AG04449 (cell line): ENCODE measurements at regions not wholly inside any gene's neighbourhood (a gene's known extent, or its start where the extent isn't known, plus 50 kb on each side); places are given as distances from the start of the nearest gene placed in this dataset.

Experiments used
- CTCF ChIA-PET: fragments of 350-600 bp; formaldehyde crosslinking; extraction: SDS; loops from one replicate; lab custom pipeline; 2021; ENCODE audit warnings: antibody characterized with exemption; lab: Yijun Ruan, JAX
- POLR2A ChIA-PET: fragments of 400-600, 350-600 bp; formaldehyde crosslinking; extraction: SDS; loops from one replicate; lab custom pipeline; 2020; ENCODE audit warnings: antibody characterized with exemption, inconsistent platforms; lab: Yijun Ruan, JAX
- DNase-seq: peaks from one replicate; pipeline ENCODE4 v3.0.0-alpha.2; 2010; ENCODE audit warnings: low read depth, low spot score
- H3K4me3 ChIP-seq: 2 replicates; pipeline ENCODE4 v1.5.1; 2011; ENCODE audit warnings: low read depth, mild to moderate bottlenecking, control low read depth, low read length
- CTCF ChIP-seq: IDR thresholded peaks from one replicate; pipeline ENCODE4 v1.5.1; 2011; ENCODE audit warnings: mild to moderate bottlenecking, moderate library complexity, low read length, control low read depth, inconsistent platforms; ENCODE audit not compliant: insufficient read depth; ENCODE audit errors: missing control alignments

GRCh38 chr13:104784891-104785290 is 1718.7 kb upstream of the SLC10A2 start:
- TF ChIP-seq CTCF, result no peak
- H3K4me3 ChIP-seq, result no peak overlapping the region
- ChIA-PET CTCF (no interaction called here), POLR2A (no interaction called here)
- no peak for DNase-seq

GRCh38 chr13:104782741-104783140 is 1716.5 kb upstream of the SLC10A2 start:
- ChIA-PET CTCF (no interaction called here), POLR2A (no interaction called here)
- no peak for TF ChIP-seq CTCF
- no peak for DNase-seq
- H3K4me3 ChIP-seq, result no peak overlapping the region

DNA sequence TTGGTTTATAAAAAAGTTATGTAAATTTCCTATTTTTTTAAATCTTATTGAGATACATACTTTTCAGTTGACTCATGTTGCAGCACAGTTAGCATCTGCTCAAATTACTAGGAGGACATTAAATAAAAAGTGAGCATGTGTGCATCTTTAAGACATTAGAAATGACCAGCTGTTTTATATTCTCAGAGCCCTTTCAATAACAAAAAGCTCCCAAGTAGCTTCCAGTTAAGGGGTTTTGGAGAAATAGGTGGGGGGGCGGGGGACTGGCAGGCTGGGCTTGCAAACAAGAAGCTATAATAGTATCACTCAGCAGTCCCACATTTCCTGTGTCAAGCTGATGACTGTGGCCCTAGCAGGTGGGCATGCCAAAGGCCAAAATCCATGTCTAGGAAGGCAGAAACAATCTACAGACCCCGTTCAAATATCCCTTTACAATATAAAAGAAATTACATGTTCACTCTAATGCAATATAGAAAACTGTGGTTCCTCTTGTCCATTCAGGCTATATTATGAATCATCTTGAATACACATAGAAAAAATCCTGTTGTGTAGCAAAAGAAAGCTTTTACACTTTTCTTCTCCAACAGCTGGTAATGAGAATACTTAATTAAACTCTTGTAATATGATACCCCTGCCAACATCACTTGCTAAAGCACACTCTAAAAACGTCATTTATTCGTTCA is 1713.2 kb upstream of the SLC10A2 start:
- POLR2A ChIA-PET, result no interaction called here
- H3K4me3 ChIP-seq, result no peak overlapping the region
- CTCF ChIA-PET, result interaction anchor here (0.6 to 0.9 kb wide), 2 partner anchors 60 to 1757 kb away, joined by 3 to 4 read pairs; partner anchors contain the start of gene EFNB2
- peak; percentile 29 for DNase-seq
- TF ChIP-seq CTCF, result no peak

DNA sequence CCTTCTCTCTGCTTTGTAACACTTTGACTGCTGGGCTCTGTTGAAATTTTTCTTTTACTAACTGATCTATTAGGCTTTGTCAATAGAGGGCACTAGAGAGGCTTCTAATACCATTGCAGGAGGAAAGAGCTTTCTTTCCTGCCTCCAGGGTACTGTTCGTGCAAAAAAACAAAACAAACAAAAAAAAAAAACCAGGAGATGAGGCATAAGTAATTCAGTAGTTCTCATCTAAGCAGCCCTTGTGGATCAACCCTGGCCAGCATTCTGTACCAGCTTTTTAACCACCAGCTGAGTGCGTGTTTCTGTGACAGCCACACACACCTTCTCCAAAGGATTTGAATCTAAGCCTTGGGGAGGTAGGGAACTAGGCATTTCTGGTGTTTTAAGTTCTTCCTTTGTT is 1707.6 kb upstream of the SLC10A2 start:
- DNase-seq, result peak; percentile 9
- TF ChIP-seq CTCF, result peak; percentile 54
- CTCF ChIA-PET, result interaction anchor here (0.9 to 2.6 kb wide), 20 partner anchors 12 to 1765 kb away, joined by 3 to 17 read pairs (median 4); partner anchors contain the start of gene EFNB2
- POLR2A ChIA-PET, result interaction anchor here (0.8 kb wide), 1 partner anchor 1763 kb away, joined by 6 read pairs; no protein-coding TSS in a partner anchor
- no peak overlapping the region for H3K4me3 ChIP-seq

DNA sequence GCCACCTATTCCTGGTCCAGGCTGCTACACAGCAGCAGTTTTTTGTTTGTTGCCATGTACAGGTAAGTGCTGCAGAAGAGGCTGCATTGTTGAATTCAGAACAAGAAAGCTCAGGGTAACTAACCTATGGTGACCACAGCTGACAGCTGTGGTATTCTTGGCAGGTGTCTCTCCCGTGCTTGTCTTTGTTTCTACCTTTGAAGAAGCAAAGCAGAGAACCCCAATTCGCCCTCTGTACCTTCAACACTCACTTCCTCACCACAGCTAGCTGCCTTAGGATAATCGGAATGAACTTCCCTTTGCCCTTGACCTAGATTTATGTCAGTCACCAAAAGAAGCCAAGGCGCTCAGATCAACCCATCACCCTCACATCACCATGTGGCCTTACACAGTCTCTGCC is 1703.3 kb upstream of the SLC10A2 start:
- no peak for DNase-seq
- POLR2A ChIA-PET, result no interaction called here
- no peak overlapping the region for H3K4me3 ChIP-seq
- no peak for TF ChIP-seq CTCF
- CTCF ChIA-PET, result no interaction called here

DNA sequence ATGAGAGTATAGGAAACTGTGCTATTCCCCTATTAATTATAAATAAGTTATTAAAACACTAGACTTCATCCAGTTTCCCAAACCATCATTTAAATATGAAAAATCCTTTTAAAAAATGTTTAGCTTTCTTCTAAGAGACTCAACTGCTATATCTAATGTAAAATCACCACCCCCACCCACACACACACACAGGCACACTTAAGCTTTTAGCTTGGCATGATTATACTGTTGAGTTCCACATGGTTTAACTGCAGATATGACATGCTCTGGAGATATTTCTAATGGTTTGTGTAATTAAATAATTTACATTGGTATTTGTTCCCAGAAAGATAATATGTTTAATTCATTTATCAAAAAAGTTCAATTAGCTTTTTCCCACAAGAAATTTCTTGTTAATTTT is 1700.1 kb upstream of the SLC10A2 start:
- ChIA-PET CTCF (no interaction called here), POLR2A (no interaction called here)
- no peak for TF ChIP-seq CTCF
- no peak overlapping the region for H3K4me3 ChIP-seq
- no peak for DNase-seq
